ENCODE measurements at regions not wholly inside any gene's neighbourhood (a gene's known extent, or its start where the extent isn't known, plus 50 kb on each side); places are given as distances from the start of the nearest gene placed in this dataset.

- no peak for DNase-seq (ENCODE audit: extremely low spot score)
- ChIA-PET POLR2A (no interaction called here), CTCF (no interaction called here)
- TF ChIP-seq CTCF (IDR thresholded peaks at IDR 0.05; ENCODE audit: control extremely low read depth, extremely low read depth, low read depth, missing control alignments): no peak
Measured at GRCh38 chr5:87936667-87937066, 332.0 kb downstream of the TMEM161B start.

- POLR2A ChIA-PET: no interaction called here
- no peak for DNase-seq (ENCODE audit: extremely low spot score)
- CTCF ChIA-PET: interaction anchor here (1.6 kb wide), 1 partner anchor 12 kb away, joined by 4 read pairs; no protein-coding TSS in a partner anchor
- TF ChIP-seq CTCF (IDR thresholded peaks at IDR 0.05; ENCODE audit: control extremely low read depth, extremely low read depth, low read depth, missing control alignments): no peak
Measured at GRCh38 chr5:87924436-87924835, 344.2 kb downstream of the TMEM161B start.

- no peak for TF ChIP-seq CTCF (IDR thresholded peaks at IDR 0.05; ENCODE audit: control extremely low read depth, extremely low read depth, low read depth, missing control alignments)
- ChIA-PET POLR2A (no interaction called here), CTCF (interaction anchor here (0.9 kb wide), 1 partner anchor 774 kb away, joined by 3 read pairs; no protein-coding TSS in a partner anchor)
- no peak for DNase-seq (ENCODE audit: extremely low spot score)
Measured at GRCh38 chr5:87916320-87916719, 352.3 kb downstream of the TMEM161B start.

GRCh38 chr5:87912419-87912818, 356.2 kb downstream of the TMEM161B start:
- CTCF ChIA-PET: interaction anchor here (1.3 kb wide), 1 partner anchor 12 kb away, joined by 4 read pairs; no protein-coding TSS in a partner anchor
- POLR2A ChIA-PET: no interaction called here
- TF ChIP-seq CTCF (IDR thresholded peaks at IDR 0.05; ENCODE audit: control extremely low read depth, extremely low read depth, low read depth, missing control alignments): no peak
- DNase-seq (ENCODE audit: extremely low spot score): no peak

- POLR2A ChIA-PET: no interaction called here
- CTCF ChIA-PET: no interaction called here
- no peak for DNase-seq (ENCODE audit: extremely low spot score)
- no peak for TF ChIP-seq CTCF (IDR thresholded peaks at IDR 0.05; ENCODE audit: control extremely low read depth, extremely low read depth, low read depth, missing control alignments)
Measured at GRCh38 chr5:87909382-87909781, 359.3 kb downstream of the TMEM161B start.

GRCh38 chr5:87906962-87907361, 361.7 kb downstream of the TMEM161B start:
- no peak for TF ChIP-seq CTCF (IDR thresholded peaks at IDR 0.05; ENCODE audit: control extremely low read depth, extremely low read depth, low read depth, missing control alignments)
- CTCF ChIA-PET: no interaction called here
- no peak for DNase-seq (ENCODE audit: extremely low spot score)
- POLR2A ChIA-PET: no interaction called here

- DNase-seq (ENCODE audit: extremely low spot score): no peak
- CTCF ChIA-PET: no interaction called here
Measured at GRCh38 chr5:87900419-87900818, 368.2 kb downstream of the TMEM161B start.

More at GRCh38 chr5:87900419-87900818, 368.2 kb downstream of the TMEM161B start:
- no peak for TF ChIP-seq CTCF (IDR thresholded peaks at IDR 0.05; ENCODE audit: control extremely low read depth, extremely low read depth, low read depth, missing control alignments)
- POLR2A ChIA-PET: no interaction called here

All from GM10248 (cell line).